ENCODE measurements at regions not wholly inside any gene's neighbourhood (a gene's known extent, or its start where the extent isn't known, plus 50 kb on each side); places are given as distances from the start of the nearest gene placed in this dataset.

DNA sequence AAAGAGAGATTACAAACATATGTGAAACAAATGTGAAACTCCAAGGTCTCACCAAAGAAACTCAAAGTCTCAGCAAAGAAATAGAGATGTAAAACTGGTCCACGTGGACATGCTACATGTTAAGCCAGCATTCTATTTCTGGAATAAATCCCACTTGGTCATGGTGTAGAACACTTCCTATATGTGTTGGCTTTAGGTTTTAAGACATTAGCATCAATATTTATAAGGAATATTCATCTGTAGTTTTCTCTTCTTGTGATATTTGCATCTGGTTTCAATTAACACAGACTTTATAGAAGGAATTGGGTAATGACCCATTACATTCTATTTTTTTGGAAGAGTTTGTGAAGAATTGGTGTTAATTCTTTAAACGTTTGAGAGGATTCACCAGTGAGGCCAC lies 133.1 kb downstream of the COPS8 start:
- no peak for DNase-seq (ENCODE audit: low read depth in 1 of 2, low spot score in 1 of 2)
- TF ChIP-seq POLR2AphosphoS5 (IDR thresholded peaks at IDR 0.05; ENCODE audit: low read depth) (no peak), GABPA (IDR thresholded peaks at IDR 0.05; ENCODE audit: low read depth) (no peak), SPI1 (IDR thresholded peaks at IDR 0.05; ENCODE audit: borderline replicate concordance, low read depth) (no peak)
- TF ChIP-seq, protein P1, sequence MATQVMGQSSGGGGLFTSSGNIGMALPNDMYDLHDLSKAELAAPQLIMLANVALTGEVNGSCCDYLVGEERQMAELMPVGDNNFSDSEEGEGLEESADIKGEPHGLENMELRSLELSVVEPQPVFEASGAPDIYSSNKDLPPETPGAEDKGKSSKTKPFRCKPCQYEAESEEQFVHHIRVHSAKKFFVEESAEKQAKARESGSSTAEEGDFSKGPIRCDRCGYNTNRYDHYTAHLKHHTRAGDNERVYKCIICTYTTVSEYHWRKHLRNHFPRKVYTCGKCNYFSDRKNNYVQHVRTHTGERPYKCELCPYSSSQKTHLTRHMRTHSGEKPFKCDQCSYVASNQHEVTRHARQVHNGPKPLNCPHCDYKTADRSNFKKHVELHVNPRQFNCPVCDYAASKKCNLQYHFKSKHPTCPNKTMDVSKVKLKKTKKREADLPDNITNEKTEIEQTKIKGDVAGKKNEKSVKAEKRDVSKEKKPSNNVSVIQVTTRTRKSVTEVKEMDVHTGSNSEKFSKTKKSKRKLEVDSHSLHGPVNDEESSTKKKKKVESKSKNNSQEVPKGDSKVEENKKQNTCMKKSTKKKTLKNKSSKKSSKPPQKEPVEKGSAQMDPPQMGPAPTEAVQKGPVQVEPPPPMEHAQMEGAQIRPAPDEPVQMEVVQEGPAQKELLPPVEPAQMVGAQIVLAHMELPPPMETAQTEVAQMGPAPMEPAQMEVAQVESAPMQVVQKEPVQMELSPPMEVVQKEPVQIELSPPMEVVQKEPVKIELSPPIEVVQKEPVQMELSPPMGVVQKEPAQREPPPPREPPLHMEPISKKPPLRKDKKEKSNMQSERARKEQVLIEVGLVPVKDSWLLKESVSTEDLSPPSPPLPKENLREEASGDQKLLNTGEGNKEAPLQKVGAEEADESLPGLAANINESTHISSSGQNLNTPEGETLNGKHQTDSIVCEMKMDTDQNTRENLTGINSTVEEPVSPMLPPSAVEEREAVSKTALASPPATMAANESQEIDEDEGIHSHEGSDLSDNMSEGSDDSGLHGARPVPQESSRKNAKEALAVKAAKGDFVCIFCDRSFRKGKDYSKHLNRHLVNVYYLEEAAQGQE (IDR thresholded peaks at IDR 0.05; ENCODE audit: insufficient replicate concordance, low read depth) = no peak
- TF ChIP-seq, protein P2, sequence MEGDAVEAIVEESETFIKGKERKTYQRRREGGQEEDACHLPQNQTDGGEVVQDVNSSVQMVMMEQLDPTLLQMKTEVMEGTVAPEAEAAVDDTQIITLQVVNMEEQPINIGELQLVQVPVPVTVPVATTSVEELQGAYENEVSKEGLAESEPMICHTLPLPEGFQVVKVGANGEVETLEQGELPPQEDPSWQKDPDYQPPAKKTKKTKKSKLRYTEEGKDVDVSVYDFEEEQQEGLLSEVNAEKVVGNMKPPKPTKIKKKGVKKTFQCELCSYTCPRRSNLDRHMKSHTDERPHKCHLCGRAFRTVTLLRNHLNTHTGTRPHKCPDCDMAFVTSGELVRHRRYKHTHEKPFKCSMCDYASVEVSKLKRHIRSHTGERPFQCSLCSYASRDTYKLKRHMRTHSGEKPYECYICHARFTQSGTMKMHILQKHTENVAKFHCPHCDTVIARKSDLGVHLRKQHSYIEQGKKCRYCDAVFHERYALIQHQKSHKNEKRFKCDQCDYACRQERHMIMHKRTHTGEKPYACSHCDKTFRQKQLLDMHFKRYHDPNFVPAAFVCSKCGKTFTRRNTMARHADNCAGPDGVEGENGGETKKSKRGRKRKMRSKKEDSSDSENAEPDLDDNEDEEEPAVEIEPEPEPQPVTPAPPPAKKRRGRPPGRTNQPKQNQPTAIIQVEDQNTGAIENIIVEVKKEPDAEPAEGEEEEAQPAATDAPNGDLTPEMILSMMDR (IDR thresholded peaks at IDR 0.05; ENCODE audit: insufficient read depth, low read length) = no peak
- Histone ChIP-seq H3K27ac (replicated peaks) (no peak overlapping the region), H3K4me3 (replicated peaks; ENCODE audit: insufficient read depth, low read length) (no peak overlapping the region), H3K27me3 (ENCODE audit: insufficient read depth, poor library complexity, severe bottlenecking) (no peaks in the 10 kb centered on the region)

DNA sequence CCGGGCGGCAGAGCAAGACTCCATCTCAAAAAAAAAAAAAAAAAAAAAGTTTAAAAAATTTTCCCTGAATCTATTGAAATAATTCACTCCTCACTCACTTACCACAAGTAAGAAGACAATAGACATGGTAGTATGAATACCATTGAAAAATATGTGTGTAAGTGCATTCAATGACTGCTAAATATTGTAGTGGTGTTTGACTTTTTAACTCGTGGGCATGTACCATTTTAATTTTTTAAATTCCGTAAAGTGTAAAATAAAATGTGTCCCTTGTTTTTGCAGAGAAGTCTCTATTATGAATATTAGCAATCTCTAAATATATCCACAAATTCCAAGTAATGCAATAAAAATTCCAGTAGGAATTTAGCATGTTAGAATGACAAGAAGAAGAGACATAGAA lies 134.1 kb downstream of the COPS8 start:
- Histone ChIP-seq H3K27me3 (ENCODE audit: insufficient read depth, poor library complexity, severe bottlenecking) (peaks cover 5% of the 10 kb centered on the region), H3K4me3 (replicated peaks; ENCODE audit: insufficient read depth, low read length) (no peak overlapping the region), H3K27ac (replicated peaks) (no peak overlapping the region)
- no peak for TF ChIP-seq GABPA (IDR thresholded peaks at IDR 0.05; ENCODE audit: low read depth)
- TF ChIP-seq, protein P2 (IDR thresholded peaks at IDR 0.05; ENCODE audit: insufficient read depth, low read length) = no peak
- TF ChIP-seq, protein P1 (IDR thresholded peaks at IDR 0.05; ENCODE audit: insufficient replicate concordance, low read depth) = no peak
- no peak for TF ChIP-seq SPI1 (IDR thresholded peaks at IDR 0.05; ENCODE audit: borderline replicate concordance, low read depth)
- TF ChIP-seq POLR2AphosphoS5 (IDR thresholded peaks at IDR 0.05; ENCODE audit: low read depth) = no peak
- DNase-seq (ENCODE audit: low read depth in 1 of 2, low spot score in 1 of 2) = no peak

DNA sequence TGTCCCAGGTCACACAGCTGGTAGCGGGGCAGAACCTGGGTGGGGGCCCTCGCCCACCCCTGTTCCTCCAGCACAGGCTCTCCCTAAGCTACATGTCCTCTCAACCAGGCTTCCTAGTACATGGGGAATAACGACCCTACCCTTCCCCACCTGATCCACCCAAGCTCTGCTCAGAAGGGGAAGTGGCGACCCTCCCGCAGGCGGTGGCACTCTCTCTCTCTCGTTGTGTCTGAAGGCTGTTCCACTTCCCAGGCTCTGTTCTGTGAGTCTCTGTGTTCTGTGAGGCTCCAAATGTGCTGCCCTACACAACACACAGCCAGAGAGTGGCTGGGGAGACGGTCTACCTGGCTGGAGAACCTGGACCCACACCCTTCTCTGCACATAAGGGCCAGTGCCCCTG lies 135.8 kb downstream of the COPS8 start:
- DNase-seq (ENCODE audit: low read depth in 1 of 2, low spot score in 1 of 2) = no peak
- Histone ChIP-seq H3K27ac (replicated peaks) (no peak overlapping the region), H3K4me3 (replicated peaks; ENCODE audit: insufficient read depth, low read length) (no peak overlapping the region), H3K27me3 (ENCODE audit: insufficient read depth, poor library complexity, severe bottlenecking) (peaks cover 5% of the 10 kb centered on the region)
- TF ChIP-seq, protein P1 (IDR thresholded peaks at IDR 0.05; ENCODE audit: insufficient replicate concordance, low read depth) = no peak
- no peak for TF ChIP-seq GABPA (IDR thresholded peaks at IDR 0.05; ENCODE audit: low read depth)
- TF ChIP-seq, protein P2 (IDR thresholded peaks at IDR 0.05; ENCODE audit: insufficient read depth, low read length) = no peak
- no peak for TF ChIP-seq SPI1 (IDR thresholded peaks at IDR 0.05; ENCODE audit: borderline replicate concordance, low read depth)
- TF ChIP-seq POLR2AphosphoS5 (IDR thresholded peaks at IDR 0.05; ENCODE audit: low read depth) = no peak
